HEK293T (cell line): ENCODE measurements at regions not wholly inside any gene's neighbourhood (a gene's known extent, or its start where the extent isn't known, plus 50 kb on each side); places are given as distances from the start of the nearest gene placed in this dataset.

Experiments used
- BHLHE40 ChIP-seq: fragments of 450-650 bp; IDR thresholded peaks from 2 replicates; pipeline ENCODE4 v1.6.1; 2016; ENCODE audit warnings: mild to moderate bottlenecking, moderate library complexity, borderline replicate concordance
- CTBP1 ChIP-seq: fragments of 450-650 bp; IDR thresholded peaks from 2 replicates; pipeline ENCODE4 v1.6.1; 2016; ENCODE audit warnings: borderline replicate concordance
- ELF4 ChIP-seq: fragments of 450-650 bp; IDR thresholded peaks from 2 replicates; pipeline ENCODE4 v1.6.1; 2017; ENCODE audit warnings: antibody characterized with exemption
- FOXA1 ChIP-seq: fragments of 450-650 bp; IDR thresholded peaks from 2 replicates; pipeline ENCODE4 v1.6.1; 2016; ENCODE audit warnings: mild to moderate bottlenecking
- FOXK2 ChIP-seq: fragments of 450-650 bp; IDR thresholded peaks from 2 replicates; pipeline ENCODE4 v1.6.1; 2016; ENCODE audit warnings: mild to moderate bottlenecking
- FOXM1 ChIP-seq: fragments of 450-650 bp; IDR thresholded peaks from 2 replicates; pipeline ENCODE4 v1.6.1; 2017; ENCODE audit warnings: mild to moderate bottlenecking, borderline replicate concordance
- L3MBTL2 ChIP-seq: fragments of 450-650 bp; conservative IDR thresholded peaks from 2 replicates; pipeline ENCODE4 v1.6.1; 2016; ENCODE audit warnings: mild to moderate bottlenecking
- LEF1 ChIP-seq: fragments of 450-650 bp; IDR thresholded peaks from 2 replicates; pipeline ENCODE4 v1.6.1; 2017; ENCODE audit warnings: mild to moderate bottlenecking, borderline replicate concordance
- NFRKB ChIP-seq: fragments of 450-650 bp; IDR thresholded peaks from 2 replicates; pipeline ENCODE4 v1.6.1; 2016; ENCODE audit warnings: mild to moderate bottlenecking, moderate library complexity
- SP1 ChIP-seq: fragments of 450-650 bp; IDR thresholded peaks from 2 replicates; pipeline ENCODE4 v1.6.1; 2017
- SUZ12 ChIP-seq: fragments of 450-650 bp; IDR thresholded peaks from 2 replicates; pipeline ENCODE4 v1.6.1; 2016; ENCODE audit warnings: mild to moderate bottlenecking
- TARDBP ChIP-seq: fragments of 450-650 bp; IDR thresholded peaks from 2 replicates; pipeline ENCODE4 v1.6.1; 2016
- ZNF384 ChIP-seq: fragments of 450-650 bp; IDR thresholded peaks from 2 replicates; pipeline ENCODE4 v1.6.1; 2016
- TF ChIP-seq, protein P1 (sequence below): fragments of 450-650 bp; IDR thresholded peaks from 2 replicates; pipeline ENCODE4 v1.6.1; 2016

DNA sequence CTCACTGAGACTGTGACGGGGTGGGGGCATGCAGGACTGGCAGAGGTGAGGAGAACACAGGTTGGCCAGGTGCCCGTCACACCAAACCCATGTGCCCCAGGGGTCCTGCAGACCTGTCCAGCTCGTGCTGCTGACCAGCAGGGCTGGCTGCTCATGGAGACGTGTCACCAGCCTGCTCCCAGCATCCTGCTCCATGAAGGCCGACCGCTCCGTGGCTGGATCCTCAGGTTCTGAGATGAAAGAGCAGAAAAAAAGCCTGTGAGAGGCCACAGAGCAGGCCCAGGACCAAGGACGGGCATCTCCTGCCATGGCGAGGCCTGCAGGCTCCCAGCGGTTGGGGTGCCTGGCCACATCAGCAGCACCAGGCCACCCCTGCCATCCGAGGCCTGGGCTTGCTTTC lies 71.7 kb upstream of the DRD5 start:
- TF ChIP-seq NFRKB (no peak), TARDBP (no peak), FOXK2 (no peak), FOXM1 (no peak), SUZ12 (no peak), BHLHE40 (no peak), ZNF384 (no peak), LEF1 (no peak), ELF4 (no peak), FOXA1 (no peak), SP1 (no peak), L3MBTL2 (no peak), CTBP1 (no peak)
- TF ChIP-seq, protein P1, sequence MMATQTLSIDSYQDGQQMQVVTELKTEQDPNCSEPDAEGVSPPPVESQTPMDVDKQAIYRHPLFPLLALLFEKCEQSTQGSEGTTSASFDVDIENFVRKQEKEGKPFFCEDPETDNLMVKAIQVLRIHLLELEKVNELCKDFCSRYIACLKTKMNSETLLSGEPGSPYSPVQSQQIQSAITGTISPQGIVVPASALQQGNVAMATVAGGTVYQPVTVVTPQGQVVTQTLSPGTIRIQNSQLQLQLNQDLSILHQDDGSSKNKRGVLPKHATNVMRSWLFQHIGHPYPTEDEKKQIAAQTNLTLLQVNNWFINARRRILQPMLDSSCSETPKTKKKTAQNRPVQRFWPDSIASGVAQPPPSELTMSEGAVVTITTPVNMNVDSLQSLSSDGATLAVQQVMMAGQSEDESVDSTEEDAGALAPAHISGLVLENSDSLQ, result no peak
